Kidney epithelial cell (primary cell): ENCODE measurements at regions not wholly inside any gene's neighbourhood (a gene's known extent, or its start where the extent isn't known, plus 50 kb on each side); places are given as distances from the start of the nearest gene placed in this dataset.
A peak's percentile ranks its signal among the peaks of the same experiment; 100 is the strongest.

Experiments
- DNase-seq: peaks from one replicate; pipeline ENCODE4 v3.0.0-alpha.2; 2010; ENCODE audit warnings: low read depth
- H3K27me3 ChIP-seq: 2 replicates; pipeline ENCODE4 v1.6.0; 2011; ENCODE audit warnings: low read length; ENCODE audit not compliant: control insufficient read depth, insufficient read depth
- H3K36me3 ChIP-seq: 2 replicates; pipeline ENCODE4 v1.5.1; 2011; ENCODE audit warnings: low read length; ENCODE audit not compliant: control insufficient read depth, insufficient read depth
- H3K4me3 ChIP-seq: 2 replicates; pipeline ENCODE4 v1.5.1; 2011; ENCODE audit warnings: low read depth, mild to moderate bottlenecking, control low read depth, low read length
- CTCF ChIP-seq: IDR thresholded peaks from 2 replicates; pipeline ENCODE4 v1.5.1; 2011; ENCODE audit warnings: mild to moderate bottlenecking, moderate library complexity, low read length, control low read depth, inconsistent platforms; ENCODE audit not compliant: insufficient read depth, poor library complexity, severe bottlenecking

- DNase-seq: peak; percentile 56
- no peak for TF ChIP-seq CTCF
- no peaks in the 10 kb centered on the region for H3K36me3 ChIP-seq
Observed at GRCh38 chr21:35578347-35578782, 482.0 kb downstream of the SETD4 start.

GRCh38 chr21:35575280-35575915, 484.9 kb downstream of the SETD4 start:
- no peak for DNase-seq
- H3K36me3 ChIP-seq: no peaks in the 10 kb centered on the region
- no peak for TF ChIP-seq CTCF
- H3K4me3 ChIP-seq: no peak overlapping the region
- H3K27me3 ChIP-seq: no peaks in the 10 kb centered on the region

More at GRCh38 chr21:35578347-35578782, 482.0 kb downstream of the SETD4 start:
- H3K4me3 ChIP-seq: no peak overlapping the region
- H3K27me3 ChIP-seq: no peaks in the 10 kb centered on the region

- DNase-seq: no peak
- TF ChIP-seq CTCF: no peak
- Histone ChIP-seq H3K27me3 (no peaks in the 10 kb centered on the region), H3K36me3 (no peaks in the 10 kb centered on the region), H3K4me3 (no peak overlapping the region)
Observed at GRCh38 chr21:35573472-35574374, 486.6 kb downstream of the SETD4 start.

GRCh38 chr21:35571910-35572309, 488.4 kb downstream of the SETD4 start:
- H3K27me3 ChIP-seq: no peaks in the 10 kb centered on the region
- TF ChIP-seq CTCF: no peak
- no peak for DNase-seq
- H3K4me3 ChIP-seq: no peak overlapping the region
- H3K36me3 ChIP-seq: no peaks in the 10 kb centered on the region

- no peak overlapping the region for H3K4me3 ChIP-seq
- H3K36me3 ChIP-seq: no peaks in the 10 kb centered on the region
- TF ChIP-seq CTCF: no peak
- no peaks in the 10 kb centered on the region for H3K27me3 ChIP-seq
- no peak for DNase-seq
Observed at GRCh38 chr21:35568643-35569042, 491.7 kb downstream of the SETD4 start.
